HT1080 (cell line): ENCODE measurements at regions not wholly inside any gene's neighbourhood (a gene's known extent, or its start where the extent isn't known, plus 50 kb on each side); places are given as distances from the start of the nearest gene placed in this dataset.

ENCODE experiments used
- DNase-seq: peaks from one replicate; pipeline ENCODE4 v3.0.0-alpha.2; 2015; ENCODE audit warnings: low read depth

DNA sequence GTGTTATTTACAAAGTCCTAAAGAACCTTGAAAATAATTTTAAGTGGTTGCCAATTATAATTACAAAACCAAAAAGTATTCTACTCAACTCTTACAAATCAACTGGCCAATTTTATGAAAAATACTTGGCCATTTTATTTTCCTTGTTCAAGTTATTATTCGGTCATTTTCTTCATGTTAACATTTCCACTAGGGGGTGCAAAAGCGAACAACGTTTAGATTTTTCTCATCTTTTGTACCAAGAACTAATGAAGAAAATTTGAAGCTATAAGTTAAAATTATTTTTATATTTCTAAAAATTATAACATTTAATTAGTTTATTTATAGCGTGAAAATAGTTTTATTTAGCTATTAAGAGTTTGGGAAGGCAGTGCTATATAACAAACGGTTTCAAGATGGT lies 1453.3 kb downstream of the MAT2B start:
- no peak for DNase-seq

DNA sequence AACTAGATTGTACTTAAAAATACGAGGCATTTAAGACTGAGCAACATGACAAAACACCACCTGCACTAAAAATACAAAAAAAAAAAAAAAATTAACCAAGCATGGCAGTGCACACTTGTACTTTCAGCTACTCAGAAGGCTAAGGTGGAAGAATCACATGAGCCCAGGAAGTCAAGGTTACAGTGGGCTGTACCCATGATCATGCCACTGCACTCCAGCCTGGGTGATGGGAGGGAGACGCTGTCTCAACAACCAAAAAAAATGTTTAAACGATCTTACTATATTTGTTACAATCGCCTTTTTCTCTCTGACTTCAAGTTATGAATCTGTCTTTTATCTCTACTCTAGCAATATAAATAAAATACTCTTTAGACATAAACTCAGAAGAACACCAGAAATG lies 1454.3 kb downstream of the MAT2B start:
- DNase-seq = no peak

GRCh38 chr5:164962329-164962961 lies 1457.0 kb downstream of the MAT2B start:
- DNase-seq = no peak

DNA sequence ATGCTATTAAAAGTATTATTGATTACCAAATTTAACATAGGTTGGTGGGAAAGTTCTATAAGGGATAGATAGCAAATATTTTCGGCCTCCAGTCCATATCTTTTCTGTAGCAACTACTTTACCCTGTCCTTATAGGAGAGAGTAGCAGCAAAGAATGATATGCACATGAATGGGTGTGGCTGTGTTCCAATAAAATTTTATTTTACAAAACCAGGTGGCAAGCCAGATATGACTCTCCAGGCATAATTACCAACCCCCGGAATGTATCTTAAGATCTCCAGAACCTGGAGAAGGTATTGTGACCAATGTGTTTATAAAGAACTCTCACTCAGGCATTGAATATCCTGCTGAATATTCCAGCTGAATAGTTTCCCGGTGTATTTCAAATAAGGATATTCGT lies 1461.2 kb downstream of the MAT2B start:
- DNase-seq = no peak

- DNase-seq = no peak
Measured at GRCh38 chr5:164967354-164967753, 1461.9 kb downstream of the MAT2B start.

- DNase-seq = no peak
Measured at GRCh38 chr5:164972973-164973372, 1467.6 kb downstream of the MAT2B start.

GRCh38 chr5:164975986-164976385 lies 1470.6 kb downstream of the MAT2B start:
- no peak for DNase-seq

DNA sequence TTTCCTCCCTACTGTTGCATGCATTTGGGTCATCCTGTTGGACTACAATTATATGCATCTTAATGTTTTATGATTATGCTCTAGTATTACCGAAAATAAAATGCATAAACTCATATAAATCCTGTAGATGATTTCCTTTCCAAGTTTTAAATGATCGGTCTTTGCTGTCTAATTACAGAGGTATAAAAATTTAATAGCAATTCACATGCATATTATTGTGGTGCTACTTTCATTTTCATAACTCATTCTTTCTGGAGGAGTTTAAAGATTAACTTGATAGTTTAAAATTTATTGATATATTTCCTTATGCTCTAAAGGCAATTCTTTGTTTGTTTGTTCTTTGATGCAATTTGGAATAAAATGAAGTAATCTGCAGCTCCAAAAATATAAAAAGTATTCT lies 1475.1 kb downstream of the MAT2B start:
- DNase-seq = no peak

DNA sequence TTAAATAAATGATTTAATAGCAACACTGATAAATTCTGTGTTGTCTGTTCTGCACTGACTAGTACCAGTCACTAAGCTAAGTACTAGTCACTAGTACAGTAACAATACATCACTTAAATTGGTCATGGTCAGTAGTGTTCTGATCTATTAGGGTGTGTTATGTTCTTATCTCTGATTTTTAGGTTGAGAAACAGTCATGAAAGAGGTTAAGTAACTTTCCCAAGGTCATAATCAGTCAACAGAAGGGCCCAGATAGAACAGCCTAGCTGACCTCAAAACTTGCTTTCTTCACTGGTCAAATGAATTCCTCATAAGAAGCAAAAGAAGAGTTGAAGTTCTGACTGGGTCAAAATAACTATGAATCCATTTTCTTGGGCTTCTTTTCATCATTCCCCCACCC lies 1492.7 kb downstream of the MAT2B start:
- DNase-seq = no peak

GRCh38 chr5:164998590-164998989 lies 1493.2 kb downstream of the MAT2B start:
- DNase-seq = no peak

DNA sequence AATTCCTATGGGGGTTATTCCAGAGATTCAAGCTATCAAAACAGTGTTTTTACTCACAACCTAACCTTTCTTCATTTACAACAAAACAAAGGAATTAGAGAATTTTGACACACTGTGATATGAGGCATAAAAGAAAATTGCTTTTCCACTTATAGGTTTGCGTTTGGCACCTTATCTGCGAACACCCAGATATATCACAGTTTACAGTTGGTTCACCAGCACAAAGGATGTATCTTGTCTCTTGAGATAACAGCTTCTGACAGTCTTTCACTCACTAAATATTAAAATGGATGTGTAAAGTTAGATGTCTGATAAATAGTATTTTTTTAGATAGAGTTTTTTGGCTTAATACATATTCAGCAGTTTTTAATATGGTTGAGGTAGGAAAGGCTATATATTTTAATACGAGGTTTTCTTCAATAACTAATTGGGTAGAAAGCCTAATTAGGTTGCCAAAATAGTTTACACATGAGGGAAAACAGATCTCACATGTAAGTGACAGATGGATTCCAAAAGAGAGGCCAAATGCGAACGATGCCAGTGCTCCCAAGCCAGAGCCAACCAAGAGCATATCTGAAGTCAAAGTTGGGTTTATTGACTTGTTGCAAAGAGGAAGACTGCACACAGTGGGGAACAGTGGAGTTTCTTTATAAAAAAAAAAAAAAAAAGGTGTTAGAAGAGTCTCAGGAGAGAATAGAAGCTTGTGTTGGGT lies 1495.2 kb downstream of the MAT2B start:
- no peak for DNase-seq

GRCh38 chr5:165003283-165003682 lies 1497.9 kb downstream of the MAT2B start:
- no peak for DNase-seq

DNA sequence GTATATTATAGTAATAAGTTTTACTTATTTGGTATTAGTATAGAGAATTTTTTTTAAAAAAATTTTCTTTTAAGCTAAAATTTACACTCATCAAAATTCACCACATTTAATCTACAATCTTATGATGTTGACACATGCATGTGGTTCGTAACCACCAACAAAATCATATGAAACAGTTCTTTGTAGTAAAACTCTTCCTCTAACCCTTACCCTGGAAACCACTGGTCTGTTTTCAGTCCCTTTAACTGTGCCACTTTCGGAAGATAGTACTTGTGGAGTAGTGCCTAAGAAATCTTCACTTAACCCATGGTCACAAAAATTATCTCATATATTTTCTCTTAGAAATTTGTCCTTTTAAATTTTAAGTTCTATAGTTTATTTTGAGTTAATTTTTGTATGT lies 1498.8 kb downstream of the MAT2B start:
- DNase-seq = no peak

- no peak for DNase-seq
Measured at GRCh38 chr5:165014439-165014838, 1509.0 kb downstream of the MAT2B start.

DNA sequence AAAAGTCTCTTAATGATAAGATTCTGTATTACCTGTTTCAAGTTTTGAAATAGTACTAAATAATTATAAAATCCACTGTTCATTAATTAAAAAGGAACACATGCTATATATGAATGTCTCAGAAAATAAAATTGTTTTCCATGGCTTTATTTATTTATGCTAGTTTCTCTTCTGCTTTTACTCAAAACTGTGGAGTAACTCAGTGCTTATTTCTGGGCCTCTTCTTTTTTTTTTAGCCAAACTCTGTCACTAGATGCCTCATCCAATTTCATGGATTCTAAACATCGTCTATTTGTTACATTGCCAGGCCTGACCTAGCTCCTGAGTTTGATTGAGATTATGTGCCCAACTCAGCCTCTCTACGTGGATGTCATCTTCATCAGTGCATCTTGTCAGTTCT lies 1509.7 kb downstream of the MAT2B start:
- DNase-seq = no peak

GRCh38 chr5:165015547-165015946 lies 1510.1 kb downstream of the MAT2B start:
- DNase-seq = no peak

- DNase-seq = no peak
Measured at GRCh38 chr5:165026971-165027370, 1521.6 kb downstream of the MAT2B start.

DNA sequence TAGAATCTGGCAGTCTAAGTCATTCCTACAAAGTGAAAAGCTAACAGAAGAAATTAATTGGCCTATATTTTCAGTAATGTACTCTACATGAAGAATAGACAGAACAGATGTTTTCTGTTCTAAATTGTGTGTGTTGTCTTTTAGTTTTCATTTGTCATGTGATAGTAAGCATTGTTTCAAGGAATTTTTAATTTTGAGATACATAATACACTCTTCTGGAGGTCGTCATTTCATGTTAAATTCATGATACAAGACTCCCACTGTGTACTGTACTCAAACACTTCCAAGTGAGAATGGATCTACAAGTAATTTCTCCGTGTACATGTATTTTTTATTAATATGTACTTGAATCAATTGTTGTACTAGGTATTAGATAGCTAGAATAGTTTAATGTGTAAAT lies 1522.9 kb downstream of the MAT2B start:
- DNase-seq = no peak

DNA sequence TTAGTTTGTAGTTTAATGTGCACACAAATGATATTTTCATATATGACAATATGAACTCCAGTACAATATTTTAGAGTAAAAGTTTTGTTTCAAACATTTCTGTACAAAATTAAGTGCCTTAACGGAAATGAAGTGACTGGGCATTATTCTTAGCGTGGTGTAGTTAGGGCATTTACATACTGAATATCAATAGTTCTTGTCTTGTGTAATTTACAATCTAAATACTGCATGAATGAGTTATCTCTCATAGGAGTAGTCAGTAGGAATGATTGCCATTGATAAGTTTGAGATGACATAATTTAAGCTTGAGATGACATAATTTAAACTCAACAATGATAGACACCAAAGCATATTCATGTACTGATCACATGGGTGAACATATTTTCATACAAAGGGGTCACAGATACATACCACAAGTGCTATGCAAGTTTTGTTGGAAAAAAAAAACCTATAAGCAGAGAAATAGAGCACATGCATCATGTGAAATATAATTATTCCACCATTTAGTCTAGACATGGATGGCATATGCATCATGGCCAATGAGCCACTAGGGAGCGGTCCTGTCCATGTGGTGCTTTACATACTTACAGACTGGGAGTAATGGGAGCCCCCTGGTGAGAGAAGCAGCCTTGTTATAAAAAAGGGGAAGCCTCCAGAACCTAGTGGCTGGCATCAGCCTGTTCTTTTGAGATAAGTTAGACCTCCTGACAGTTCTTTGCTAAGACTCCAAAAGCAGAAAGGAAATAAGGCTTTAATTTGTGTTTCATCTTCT lies 1523.9 kb downstream of the MAT2B start:
- DNase-seq = peak; percentile 62

DNA sequence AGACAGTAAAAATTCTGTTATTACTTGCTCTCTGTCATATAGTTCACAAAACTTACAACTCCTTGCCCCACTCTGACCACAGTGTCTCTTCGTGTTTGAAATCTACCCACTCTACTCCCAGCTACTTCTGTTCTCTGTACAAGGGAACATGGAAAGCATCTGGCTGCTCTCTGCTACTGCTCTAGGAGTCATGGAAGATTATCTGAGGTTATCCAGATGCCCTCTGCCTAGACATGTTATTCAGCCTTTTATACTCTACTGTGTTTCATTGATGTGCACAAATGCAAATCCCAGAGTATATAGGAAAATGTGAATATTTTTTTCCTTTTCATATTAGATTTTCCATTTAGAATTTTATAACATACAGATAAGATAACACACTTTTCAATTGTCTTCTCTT lies 1525.6 kb downstream of the MAT2B start:
- no peak for DNase-seq

GRCh38 chr5:165031371-165031770 lies 1526.0 kb downstream of the MAT2B start:
- no peak for DNase-seq

DNA sequence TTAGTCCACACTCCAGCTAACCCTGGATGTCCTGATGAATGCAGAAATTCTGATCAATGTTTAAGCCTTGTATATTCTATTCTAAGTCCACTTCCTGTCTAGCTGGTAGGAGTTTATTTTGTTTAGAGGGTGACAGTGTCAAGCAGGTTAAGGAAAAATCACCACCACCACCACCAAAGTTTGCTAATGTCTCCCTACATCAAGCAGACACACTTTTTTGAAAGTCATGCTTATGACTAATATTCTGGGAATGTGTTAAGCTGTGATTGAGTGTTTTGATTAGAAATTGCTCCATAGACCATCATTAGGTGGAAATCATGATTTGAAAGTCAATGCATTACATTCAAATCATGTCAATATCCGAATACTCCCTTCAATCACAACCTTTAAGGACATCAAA lies 1530.1 kb downstream of the MAT2B start:
- DNase-seq = peak; percentile 42

- DNase-seq = no peak
Measured at GRCh38 chr5:165039748-165040147, 1534.3 kb downstream of the MAT2B start.
